ENCODE measurements at regions not wholly inside any gene's neighbourhood (a gene's known extent, or its start where the extent isn't known, plus 50 kb on each side); places are given as distances from the start of the nearest gene placed in this dataset.

DNA sequence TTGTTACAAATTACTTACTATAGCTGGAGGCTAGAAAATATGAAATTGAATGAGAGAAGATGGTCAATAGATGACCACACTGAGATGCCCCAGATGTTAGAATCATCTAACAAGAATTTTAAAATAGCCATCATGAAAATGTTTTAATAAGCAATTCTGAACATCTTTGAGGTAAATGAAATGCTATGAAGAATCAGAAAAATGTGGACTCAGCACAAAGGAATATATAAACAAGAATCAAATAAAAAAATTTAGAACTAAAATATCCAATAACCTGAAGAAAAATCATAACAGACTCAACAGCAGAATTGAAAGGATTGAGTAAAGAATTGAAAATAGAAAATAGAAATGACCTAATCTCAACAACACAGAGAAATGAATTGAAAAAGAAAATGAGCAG is 248.5 kb downstream of the PRDM9 start:
- H3K4me3 ChIP-seq (ENCODE audit: low read length in 2 of 2): no peak overlapping the region
- no peak overlapping the region for H4K8ac ChIP-seq (ENCODE audit: low read depth, low read length)
- no peak for DNase-seq (ENCODE audit: low spot score)
- H3K79me1 ChIP-seq (ENCODE audit: low read depth, low read length): no peaks in the 10 kb centered on the region
- H2BK120ac ChIP-seq (ENCODE audit: low read depth, low read length): no peak overlapping the region
- no peak overlapping the region for H4K91ac ChIP-seq (ENCODE audit: low read depth, low read length, poor library complexity)
- H2AK5ac ChIP-seq (ENCODE audit: low read depth, low read length): no peak overlapping the region
- no peak overlapping the region for H3K4me2 ChIP-seq (ENCODE audit: insufficient read depth, low read length, poor library complexity, severe bottlenecking)
- H2AFZ ChIP-seq (ENCODE audit: low read length): no peak overlapping the region
- H3K36me3 ChIP-seq (replicated peaks in 1 of 2; ENCODE audit: control insufficient read depth in 2 of 2, insufficient read depth in 2 of 2, low read length in 2 of 2): no peaks in the 10 kb centered on the region
- H3K23ac ChIP-seq (ENCODE audit: low read depth, low read length, poor library complexity): no peak overlapping the region
- no peaks in the 10 kb centered on the region for H3K9me3 ChIP-seq (replicated peaks in 1 of 2; ENCODE audit: control insufficient read depth in 2 of 2, insufficient read depth in 1 of 2, low read depth in 1 of 2, low read length in 2 of 2)
- no peak overlapping the region for H3K4ac ChIP-seq (ENCODE audit: low read length)
- no peak overlapping the region for H2BK12ac ChIP-seq (ENCODE audit: low read length)
- no peak overlapping the region for H3K9ac ChIP-seq (ENCODE audit: low read depth, low read length, poor library complexity)
- no peak overlapping the region for H2BK5ac ChIP-seq (ENCODE audit: low read length)
- H3K27me3 ChIP-seq (ENCODE audit: control insufficient read depth in 3 of 3, insufficient read depth in 3 of 3, low read depth in 1 of 3, low read length in 3 of 3): no peaks in the 10 kb centered on the region
- no peaks in the 10 kb centered on the region for H3K4me1 ChIP-seq (ENCODE audit: control insufficient read depth in 2 of 2, insufficient read depth in 1 of 2, low read depth in 1 of 2, low read length in 2 of 2)
- H3K14ac ChIP-seq (ENCODE audit: low read length): no peak overlapping the region
- H3K27ac ChIP-seq (replicated peaks; ENCODE audit: low read length): no peak overlapping the region
- no peak overlapping the region for H2BK15ac ChIP-seq (ENCODE audit: low read length)
- H3K18ac ChIP-seq (ENCODE audit: low read length): no peak overlapping the region

DNA sequence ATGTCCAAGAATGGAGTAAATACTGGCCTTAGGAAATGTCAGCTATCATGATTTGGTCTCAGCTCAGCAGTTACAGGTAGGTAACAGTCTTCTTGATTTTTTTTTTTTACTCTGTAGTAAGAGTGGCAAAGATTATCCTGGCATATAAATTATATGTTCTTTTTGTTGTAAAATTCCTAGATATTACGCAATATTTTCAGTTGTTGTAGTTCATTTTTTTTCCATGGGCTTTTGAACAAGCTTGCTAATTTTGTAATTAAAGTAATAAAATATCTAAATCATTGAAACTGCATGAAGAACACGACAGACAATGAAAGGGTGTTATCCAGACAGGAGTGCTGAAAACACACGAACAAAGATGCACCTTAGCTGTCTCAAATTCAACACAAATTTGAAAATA is 249.4 kb downstream of the PRDM9 start:
- H2BK120ac ChIP-seq (ENCODE audit: low read depth, low read length): no peak overlapping the region
- no peaks in the 10 kb centered on the region for H3K4me1 ChIP-seq (ENCODE audit: control insufficient read depth in 2 of 2, insufficient read depth in 1 of 2, low read depth in 1 of 2, low read length in 2 of 2)
- H2BK15ac ChIP-seq (ENCODE audit: low read length): no peak overlapping the region
- H2BK12ac ChIP-seq (ENCODE audit: low read length): no peak overlapping the region
- no peak overlapping the region for H3K9ac ChIP-seq (ENCODE audit: low read depth, low read length, poor library complexity)
- H2AFZ ChIP-seq (ENCODE audit: low read length): no peak overlapping the region
- H3K4ac ChIP-seq (ENCODE audit: low read length): no peak overlapping the region
- no peaks in the 10 kb centered on the region for H3K9me3 ChIP-seq (replicated peaks in 1 of 2; ENCODE audit: control insufficient read depth in 2 of 2, insufficient read depth in 1 of 2, low read depth in 1 of 2, low read length in 2 of 2)
- H4K8ac ChIP-seq (ENCODE audit: low read depth, low read length): no peak overlapping the region
- DNase-seq (ENCODE audit: low spot score): no peak
- H3K27me3 ChIP-seq (ENCODE audit: control insufficient read depth in 3 of 3, insufficient read depth in 3 of 3, low read depth in 1 of 3, low read length in 3 of 3): no peaks in the 10 kb centered on the region
- H3K79me1 ChIP-seq (ENCODE audit: low read depth, low read length): no peaks in the 10 kb centered on the region
- no peaks in the 10 kb centered on the region for H3K36me3 ChIP-seq (replicated peaks in 1 of 2; ENCODE audit: control insufficient read depth in 2 of 2, insufficient read depth in 2 of 2, low read length in 2 of 2)
- H2BK5ac ChIP-seq (ENCODE audit: low read length): no peak overlapping the region
- H2AK5ac ChIP-seq (ENCODE audit: low read depth, low read length): no peak overlapping the region
- no peak overlapping the region for H3K27ac ChIP-seq (replicated peaks; ENCODE audit: low read length)
- no peak overlapping the region for H3K4me3 ChIP-seq (ENCODE audit: low read length in 2 of 2)
- no peak overlapping the region for H3K23ac ChIP-seq (ENCODE audit: low read depth, low read length, poor library complexity)
- no CpG with 5 or more reads among the region's 3 CpGs for WGBS, 2 donors (ENCODE audit: extremely low coverage in 2 of 2, insufficient read length in 2 of 2, insufficient replicate concordance in 1 of 2)
- no peak overlapping the region for H3K4me2 ChIP-seq (ENCODE audit: insufficient read depth, low read length, poor library complexity, severe bottlenecking)
- no peak overlapping the region for H3K18ac ChIP-seq (ENCODE audit: low read length)
- H3K14ac ChIP-seq (ENCODE audit: low read length): no peak overlapping the region
- no peak overlapping the region for H4K91ac ChIP-seq (ENCODE audit: low read depth, low read length, poor library complexity)

DNA sequence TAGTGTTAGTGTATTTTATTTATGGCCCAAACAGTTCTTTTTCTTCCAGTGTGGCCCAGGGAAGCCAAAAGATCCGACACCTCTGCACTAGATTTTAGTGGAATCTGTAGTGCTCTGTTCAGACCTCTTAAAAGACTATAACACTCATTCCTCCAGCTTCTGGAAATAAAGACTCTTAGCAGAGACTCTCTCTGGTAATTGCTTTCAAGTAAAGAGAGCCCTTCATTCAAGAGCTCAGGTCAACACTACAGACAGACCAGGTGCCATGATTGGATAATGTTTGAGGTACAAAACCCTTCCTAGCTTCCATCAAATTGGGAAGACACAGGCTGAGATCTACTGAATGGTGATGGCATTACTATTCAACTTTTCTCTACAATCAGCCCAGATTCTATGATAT is 255.8 kb downstream of the PRDM9 start:
- H3K18ac ChIP-seq (ENCODE audit: low read length): no peak overlapping the region
- no peak for DNase-seq (ENCODE audit: low spot score)
- H2BK15ac ChIP-seq (ENCODE audit: low read length): no peak overlapping the region
- H3K23ac ChIP-seq (ENCODE audit: low read depth, low read length, poor library complexity): no peak overlapping the region
- no peak overlapping the region for H4K8ac ChIP-seq (ENCODE audit: low read depth, low read length)
- WGBS, 2 donors (ENCODE audit: extremely low coverage in 2 of 2, insufficient read length in 2 of 2, insufficient replicate concordance in 1 of 2): no CpG with 5 or more reads among the region's 1 CpG
- no peak overlapping the region for H2BK5ac ChIP-seq (ENCODE audit: low read length)
- H3K27ac ChIP-seq (replicated peaks; ENCODE audit: low read length): no peak overlapping the region
- H3K9me3 ChIP-seq (replicated peaks in 1 of 2; ENCODE audit: control insufficient read depth in 2 of 2, insufficient read depth in 1 of 2, low read depth in 1 of 2, low read length in 2 of 2): no peaks in the 10 kb centered on the region
- H2BK120ac ChIP-seq (ENCODE audit: low read depth, low read length): no peak overlapping the region
- H3K27me3 ChIP-seq (ENCODE audit: control insufficient read depth in 3 of 3, insufficient read depth in 3 of 3, low read depth in 1 of 3, low read length in 3 of 3): no peaks in the 10 kb centered on the region
- H4K91ac ChIP-seq (ENCODE audit: low read depth, low read length, poor library complexity): no peak overlapping the region
- H3K9ac ChIP-seq (ENCODE audit: low read depth, low read length, poor library complexity): no peak overlapping the region
- H2AK5ac ChIP-seq (ENCODE audit: low read depth, low read length): no peak overlapping the region
- no peak overlapping the region for H2BK12ac ChIP-seq (ENCODE audit: low read length)
- no peak overlapping the region for H3K4me2 ChIP-seq (ENCODE audit: insufficient read depth, low read length, poor library complexity, severe bottlenecking)
- no peak overlapping the region for H3K4me3 ChIP-seq (ENCODE audit: low read length in 2 of 2)
- no peak overlapping the region for H3K4ac ChIP-seq (ENCODE audit: low read length)
- H3K36me3 ChIP-seq (replicated peaks in 1 of 2; ENCODE audit: control insufficient read depth in 2 of 2, insufficient read depth in 2 of 2, low read length in 2 of 2): no peaks in the 10 kb centered on the region
- no peak overlapping the region for H2AFZ ChIP-seq (ENCODE audit: low read length)
- no peaks in the 10 kb centered on the region for H3K79me1 ChIP-seq (ENCODE audit: low read depth, low read length)
- no peak overlapping the region for H3K14ac ChIP-seq (ENCODE audit: low read length)
- no peaks in the 10 kb centered on the region for H3K4me1 ChIP-seq (ENCODE audit: control insufficient read depth in 2 of 2, insufficient read depth in 1 of 2, low read depth in 1 of 2, low read length in 2 of 2)

DNA sequence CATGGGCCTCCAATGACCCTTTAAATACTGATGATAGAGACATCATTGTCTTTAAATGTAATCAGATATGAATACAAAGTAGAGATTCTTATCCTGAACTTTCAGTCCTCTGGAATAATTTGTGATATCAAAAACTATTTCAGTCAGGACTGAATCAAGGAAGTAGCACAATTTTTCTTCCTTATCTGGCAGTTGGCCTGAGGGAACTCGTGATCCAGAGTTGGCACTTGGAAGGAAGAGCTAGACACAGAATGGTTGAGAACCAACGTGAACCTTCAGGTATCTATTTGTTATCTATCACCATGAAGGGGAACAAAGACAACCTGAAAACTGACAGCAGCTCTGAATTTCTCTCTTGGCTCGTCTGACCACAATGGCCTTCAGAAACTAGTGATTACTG is 269.3 kb downstream of the PRDM9 start:
- H3K27ac ChIP-seq (replicated peaks; ENCODE audit: low read length): no peak overlapping the region
- no peaks in the 10 kb centered on the region for H3K27me3 ChIP-seq (ENCODE audit: control insufficient read depth in 3 of 3, insufficient read depth in 3 of 3, low read depth in 1 of 3, low read length in 3 of 3)
- H3K4me2 ChIP-seq (ENCODE audit: insufficient read depth, low read length, poor library complexity, severe bottlenecking): no peak overlapping the region
- no peaks in the 10 kb centered on the region for H3K4me1 ChIP-seq (ENCODE audit: control insufficient read depth in 2 of 2, insufficient read depth in 1 of 2, low read depth in 1 of 2, low read length in 2 of 2)
- no peak overlapping the region for H2AK5ac ChIP-seq (ENCODE audit: low read depth, low read length)
- no peak overlapping the region for H4K91ac ChIP-seq (ENCODE audit: low read depth, low read length, poor library complexity)
- H3K36me3 ChIP-seq (replicated peaks in 1 of 2; ENCODE audit: control insufficient read depth in 2 of 2, insufficient read depth in 2 of 2, low read length in 2 of 2): no peaks in the 10 kb centered on the region
- no peak overlapping the region for H2BK120ac ChIP-seq (ENCODE audit: low read depth, low read length)
- no peak for DNase-seq (ENCODE audit: low spot score)
- no peak overlapping the region for H2BK12ac ChIP-seq (ENCODE audit: low read length)
- no peak overlapping the region for H3K14ac ChIP-seq (ENCODE audit: low read length)
- H3K9me3 ChIP-seq (replicated peaks in 1 of 2; ENCODE audit: control insufficient read depth in 2 of 2, insufficient read depth in 1 of 2, low read depth in 1 of 2, low read length in 2 of 2): no peaks in the 10 kb centered on the region
- H3K4ac ChIP-seq (ENCODE audit: low read length): no peak overlapping the region
- no peak overlapping the region for H3K18ac ChIP-seq (ENCODE audit: low read length)
- no peak overlapping the region for H3K4me3 ChIP-seq (ENCODE audit: low read length in 2 of 2)
- H2BK15ac ChIP-seq (ENCODE audit: low read length): no peak overlapping the region
- H2AFZ ChIP-seq (ENCODE audit: low read length): no peak overlapping the region
- no peak overlapping the region for H3K9ac ChIP-seq (ENCODE audit: low read depth, low read length, poor library complexity)
- no peak overlapping the region for H4K8ac ChIP-seq (ENCODE audit: low read depth, low read length)
- no peaks in the 10 kb centered on the region for H3K79me1 ChIP-seq (ENCODE audit: low read depth, low read length)
- H3K23ac ChIP-seq (ENCODE audit: low read depth, low read length, poor library complexity): no peak overlapping the region
- WGBS, 2 donors (ENCODE audit: extremely low coverage in 2 of 2, insufficient read length in 2 of 2, insufficient replicate concordance in 1 of 2): no CpG with 5 or more reads among the region's 3 CpGs
- H2BK5ac ChIP-seq (ENCODE audit: low read length): no peak overlapping the region
